Renal pelvis (tissue), 1 donor: ENCODE measurements at regions not wholly inside any gene's neighbourhood (a gene's known extent, or its start where the extent isn't known, plus 50 kb on each side); places are given as distances from the start of the nearest gene placed in this dataset.
"Not testable (repeated sequence)": the region's sequence is repeated elsewhere in the genome, so short reads cannot be mapped to it uniquely, and the experiment has no call there.

Experiments used
- DNase-seq: peaks from one replicate; pipeline ENCODE4 v3.0.0-alpha.2; 2013

DNA sequence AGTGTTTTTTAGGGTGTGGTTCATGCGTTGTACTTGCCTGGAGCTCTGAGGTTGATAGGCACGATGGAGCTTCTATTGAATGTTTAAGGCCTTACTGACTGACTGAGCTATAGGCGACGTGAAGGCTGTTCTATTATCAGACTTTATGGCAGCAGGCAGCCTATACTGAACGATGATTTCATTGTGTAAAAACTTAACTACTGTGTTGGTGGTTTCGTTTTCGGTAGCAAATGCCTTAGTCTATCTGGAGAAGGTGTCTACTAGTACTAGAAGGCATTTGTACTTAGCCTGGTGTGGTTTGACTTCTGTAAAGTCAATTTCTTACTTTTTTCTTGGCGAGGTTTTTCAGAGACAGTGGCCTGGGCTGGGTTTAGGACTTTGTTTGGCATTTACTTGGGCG, 194.4 kb downstream of the OTOP1 start:
- DNase-seq, result not testable (repeated sequence)

DNA sequence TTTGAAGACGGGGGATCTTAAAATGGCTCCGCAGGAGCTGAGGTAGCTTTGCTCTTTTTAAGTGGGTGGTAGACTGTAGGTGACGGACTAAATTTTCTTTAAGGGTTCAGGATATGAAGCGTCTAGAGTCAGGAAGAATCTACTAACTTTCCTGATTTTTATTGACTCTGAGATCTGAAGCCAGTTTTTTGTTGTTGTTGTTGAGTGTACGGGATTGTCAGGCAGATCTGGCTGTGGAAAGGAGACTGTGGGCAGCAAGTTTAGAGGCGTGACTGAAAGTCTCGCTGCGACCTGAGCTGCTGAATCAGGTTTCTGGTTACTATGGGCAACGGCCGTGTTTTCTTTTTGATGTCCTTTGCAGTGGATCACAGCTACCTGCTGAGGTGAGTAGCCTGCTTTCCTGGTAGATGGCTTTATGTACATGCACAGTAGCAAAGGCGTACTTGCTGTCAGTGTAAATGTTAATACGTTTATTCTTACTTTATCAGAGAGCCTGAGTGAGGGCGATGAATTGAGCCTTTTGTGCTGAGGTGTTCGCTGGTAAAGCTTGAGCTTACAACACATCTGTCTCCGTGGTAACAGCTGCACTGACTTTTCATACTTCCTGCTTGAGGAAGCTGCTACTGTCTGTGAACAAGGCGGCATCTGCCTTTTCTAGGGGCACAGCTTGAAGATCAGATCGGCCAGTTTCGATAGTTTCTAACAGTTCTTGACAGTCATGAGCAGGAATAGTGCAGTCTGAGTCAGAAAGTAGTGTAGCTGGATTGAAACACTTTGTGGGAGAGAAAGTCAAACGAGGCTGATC, 193.7 kb downstream of the OTOP1 start:
- peak; percentile 20 for DNase-seq

DNA sequence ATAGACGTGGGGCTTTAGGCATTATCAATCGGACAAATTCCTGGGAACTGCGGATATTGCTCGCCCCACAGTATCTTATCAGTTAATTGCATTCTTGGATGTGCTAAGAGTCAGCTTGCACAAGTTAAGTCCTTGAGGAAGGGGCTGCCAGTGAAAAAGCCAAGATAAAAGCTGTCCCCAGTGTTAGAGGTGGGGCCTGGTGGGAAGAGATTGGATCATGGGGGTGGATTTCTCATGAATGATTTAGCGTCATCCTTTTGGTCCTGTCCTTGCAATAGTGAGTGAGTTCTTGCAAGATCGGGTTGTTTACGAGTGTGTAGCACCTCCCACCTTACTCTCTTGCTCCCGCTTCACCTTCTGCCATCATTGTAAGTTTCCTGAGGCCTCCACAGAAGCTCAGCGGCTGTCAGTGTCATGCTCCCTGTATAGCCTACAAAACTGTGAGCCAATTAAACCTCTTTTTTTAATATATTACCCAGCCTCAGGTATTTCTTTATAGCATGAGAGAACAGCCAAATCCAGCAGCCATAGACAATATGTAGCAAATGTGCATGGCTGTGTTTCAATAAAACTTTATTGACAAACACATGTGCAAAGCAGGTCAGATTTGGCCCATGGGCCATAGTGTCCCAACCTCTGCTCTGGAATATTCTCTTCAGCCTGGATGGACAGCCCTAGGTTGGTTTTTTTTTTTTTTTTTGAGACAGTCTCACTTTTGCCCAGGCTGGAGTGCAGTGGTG, 189.2 kb downstream of the OTOP1 start:
- not testable (repeated sequence) for DNase-seq

DNA sequence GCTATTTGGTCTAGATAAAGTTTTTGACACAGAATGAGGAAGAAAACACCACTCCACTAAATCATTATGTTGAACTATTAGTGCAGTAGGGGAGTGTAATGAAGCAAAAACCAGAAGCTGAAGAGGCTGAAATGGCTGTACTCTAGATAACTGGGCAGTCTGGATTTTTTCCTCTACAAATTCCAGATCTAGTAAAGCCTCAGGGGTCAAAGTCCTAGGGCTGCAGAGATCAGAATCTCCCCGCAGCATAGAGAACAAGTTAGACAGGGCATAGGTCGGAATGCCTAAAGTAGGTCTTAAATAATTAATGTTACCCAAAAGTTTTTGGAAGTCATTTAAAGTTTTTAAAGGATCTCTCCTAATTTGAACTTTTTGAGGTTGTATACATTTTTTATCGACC, 180.9 kb downstream of the OTOP1 start:
- DNase-seq, result not testable (repeated sequence)

DNA sequence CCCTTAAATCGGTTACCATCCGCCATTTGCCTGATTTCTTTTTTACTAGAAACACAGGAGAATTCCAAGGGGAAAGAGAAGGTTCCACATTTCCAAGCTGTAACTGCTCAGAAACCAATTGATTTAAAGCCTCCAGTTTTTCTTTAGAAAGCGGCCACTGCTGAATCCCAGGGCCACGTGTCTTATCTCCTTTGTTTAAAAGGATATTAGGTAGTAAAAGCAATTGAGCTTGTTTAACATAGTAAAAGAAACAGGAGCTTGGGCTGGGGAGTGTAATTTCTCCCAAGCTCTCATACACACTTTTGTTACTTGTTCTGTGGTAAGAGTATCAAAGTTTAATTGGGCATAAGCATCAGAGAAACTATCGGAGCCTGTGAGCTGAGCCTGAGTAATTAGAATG, 180.0 kb downstream of the OTOP1 start:
- DNase-seq, result not testable (repeated sequence)

DNA sequence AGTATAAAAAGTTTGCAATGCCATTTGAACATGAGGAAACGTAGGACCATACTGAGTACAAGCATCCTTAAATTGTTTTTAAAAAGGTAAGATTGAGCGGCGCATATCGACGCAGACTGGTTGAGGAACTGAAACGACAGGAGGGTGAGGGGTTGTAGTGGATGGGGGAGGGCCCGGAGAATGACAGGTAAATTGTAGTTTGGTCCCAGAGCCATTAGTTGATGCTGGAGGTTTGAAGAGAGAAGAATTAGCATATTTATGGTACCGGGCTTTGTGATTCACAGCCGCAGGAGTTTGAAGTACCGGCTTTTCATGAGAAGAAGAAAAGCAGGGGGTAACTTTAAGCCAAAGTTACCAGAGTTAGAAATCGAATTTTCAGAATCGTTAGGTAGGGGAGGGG, 179.5 kb downstream of the OTOP1 start:
- not testable (repeated sequence) for DNase-seq

- DNase-seq, result not testable (repeated sequence)
Measured at GRCh38 chr4:4048227-4048626, 178.5 kb downstream of the OTOP1 start.

DNA sequence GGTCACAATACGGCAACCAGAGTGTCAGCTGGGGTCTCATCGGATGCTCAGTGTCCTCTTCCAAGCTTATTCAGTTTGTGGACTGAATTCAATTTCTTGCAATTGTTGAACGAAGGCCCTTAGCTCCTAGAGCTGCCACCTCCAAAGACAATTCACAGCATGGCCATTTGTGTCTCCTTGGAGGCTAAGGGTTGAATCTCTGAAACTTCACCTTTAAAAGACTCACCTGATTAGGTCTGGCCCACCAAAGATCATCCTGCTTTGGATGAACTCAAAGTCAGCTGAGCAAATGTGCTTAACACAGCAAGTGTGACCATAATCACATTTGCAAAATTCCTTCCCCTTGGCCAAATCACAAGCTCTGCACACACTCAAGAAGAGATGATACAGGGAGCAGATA, 175.9 kb downstream of the OTOP1 start:
- not testable (repeated sequence) for DNase-seq

- not testable (repeated sequence) for DNase-seq
Measured at GRCh38 chr4:4052933-4053332, 173.8 kb downstream of the OTOP1 start.

DNA sequence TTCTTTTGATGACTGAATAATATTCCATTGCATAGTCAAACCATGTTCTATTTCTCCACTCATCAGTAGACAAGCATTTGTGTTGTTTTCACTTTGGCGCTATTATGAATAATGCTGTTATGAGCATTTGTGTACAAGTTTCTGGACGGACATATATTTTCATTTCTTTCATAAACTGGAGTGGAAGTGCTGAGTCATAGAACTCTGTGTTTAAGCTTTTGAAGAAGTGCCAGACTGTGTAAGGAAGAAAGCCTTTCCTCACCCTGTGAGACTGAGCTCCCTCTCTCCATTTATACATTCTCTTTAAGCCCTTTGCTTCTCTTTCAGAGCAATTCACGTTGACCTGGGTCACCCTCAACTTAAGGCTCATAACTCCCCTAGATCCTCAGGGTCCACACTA, 169.5 kb downstream of the OTOP1 start:
- DNase-seq, result not testable (repeated sequence)

- not testable (repeated sequence) for DNase-seq
Measured at GRCh38 chr4:4084171-4084570, 142.6 kb downstream of the OTOP1 start.

GRCh38 chr4:4089716-4090419, 136.9 kb downstream of the OTOP1 start:
- DNase-seq, result not testable (repeated sequence)

DNA sequence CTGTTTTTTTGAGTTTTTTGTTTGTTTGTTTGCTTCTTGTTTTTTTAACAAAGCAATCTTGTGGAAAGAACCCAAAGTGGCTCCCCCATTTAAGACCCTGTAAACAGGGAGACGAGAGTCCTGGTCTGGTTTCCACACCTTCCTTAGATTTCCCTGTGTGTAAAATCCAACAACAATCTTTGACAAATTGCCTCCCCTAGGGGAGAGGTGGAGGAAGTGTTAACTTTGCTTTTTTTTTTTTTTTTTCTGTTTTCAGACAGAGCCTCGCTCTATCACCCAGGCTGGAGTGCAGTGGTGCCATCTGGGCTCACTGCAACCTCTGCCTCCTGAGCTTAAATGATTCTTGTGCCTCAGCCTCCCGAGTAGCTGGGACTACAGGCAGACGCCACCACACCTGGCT, 136.0 kb downstream of the OTOP1 start:
- DNase-seq, result not testable (repeated sequence)

DNA sequence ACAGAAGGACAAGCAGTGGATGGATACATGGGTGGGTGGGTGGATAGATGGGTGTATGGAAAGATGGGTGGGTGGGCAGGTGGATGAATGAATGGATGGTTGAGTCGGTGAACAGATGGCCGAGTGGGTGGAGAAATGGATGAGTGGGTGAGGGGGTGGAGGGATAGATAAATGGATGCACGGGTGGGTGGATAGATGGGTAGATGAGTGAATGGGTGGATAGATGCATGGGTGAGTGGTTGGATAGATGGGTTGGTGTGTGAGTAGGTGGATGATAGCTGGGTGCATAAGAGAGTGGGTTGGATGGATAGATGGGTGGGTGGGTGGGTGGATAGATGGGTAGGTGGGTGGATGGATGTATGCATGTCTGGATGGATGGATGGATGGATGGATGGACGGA, 134.6 kb downstream of the OTOP1 start:
- DNase-seq, result not testable (repeated sequence)

GRCh38 chr4:4099610-4100009, 127.1 kb downstream of the OTOP1 start:
- DNase-seq, result not testable (repeated sequence)

DNA sequence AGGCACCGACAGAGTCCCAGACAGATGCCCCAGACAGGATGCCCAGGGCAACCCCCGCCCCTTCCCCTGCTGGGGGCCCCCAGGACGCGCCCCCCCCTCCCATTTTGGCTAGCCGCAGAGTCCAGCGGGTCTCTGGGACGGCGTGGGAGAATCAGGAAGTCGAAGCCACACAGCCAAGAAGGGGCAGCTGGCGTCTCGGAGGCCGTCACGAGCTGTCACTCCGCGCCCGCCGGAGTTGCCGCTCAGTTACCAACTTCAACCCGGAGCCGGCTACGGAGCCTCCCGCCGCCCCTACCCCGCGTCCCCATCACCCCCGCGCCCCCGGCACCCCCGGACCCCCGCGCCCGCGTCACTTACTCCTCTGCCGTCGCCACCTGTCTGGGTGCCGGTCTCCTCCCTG, 119.8 kb downstream of the OTOP1 start:
- DNase-seq, result peak; percentile 4

DNA sequence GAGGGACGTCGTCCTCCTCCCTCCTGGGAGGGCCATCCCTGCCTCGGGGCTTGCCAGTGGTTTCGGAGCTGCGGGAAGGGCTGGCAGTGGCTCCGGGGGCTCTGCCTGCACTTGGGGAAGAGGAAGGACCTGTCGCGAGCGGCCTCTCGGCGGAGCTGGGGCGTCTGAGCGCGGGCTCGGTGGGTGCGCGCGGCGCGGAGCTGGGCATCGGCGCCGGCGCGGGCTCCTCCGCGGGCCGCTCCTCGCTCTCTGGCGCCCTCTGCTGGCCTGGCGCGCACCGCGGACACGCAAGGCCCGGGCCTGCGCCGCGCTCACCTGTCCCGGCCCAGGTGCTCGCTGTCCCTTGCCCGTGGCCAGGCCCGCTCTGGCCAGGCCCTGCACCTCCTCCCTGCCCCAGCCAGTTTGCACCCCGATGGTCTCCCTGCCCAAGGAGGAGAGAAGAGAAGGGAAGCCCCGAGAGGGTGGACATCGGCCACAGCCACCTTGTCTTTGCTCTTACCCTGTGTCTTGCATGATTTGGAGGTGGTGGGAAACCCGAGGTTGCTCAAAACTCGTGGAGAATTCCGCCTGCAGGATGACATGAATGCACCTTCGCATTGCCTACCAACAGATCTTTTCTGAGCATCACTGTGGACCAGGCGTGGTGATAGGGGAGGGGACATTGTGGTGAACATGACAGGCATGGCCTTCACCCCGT, 119.2 kb downstream of the OTOP1 start:
- peak; percentile 46 for DNase-seq

- not testable (repeated sequence) for DNase-seq
Measured at GRCh38 chr4:4115381-4115780, 111.3 kb downstream of the OTOP1 start.

- DNase-seq, result not testable (repeated sequence)
Measured at GRCh38 chr4:4116901-4117300, 109.8 kb downstream of the OTOP1 start.

GRCh38 chr4:4134368-4134767, 92.4 kb downstream of the OTOP1 start:
- not testable (repeated sequence) for DNase-seq

DNA sequence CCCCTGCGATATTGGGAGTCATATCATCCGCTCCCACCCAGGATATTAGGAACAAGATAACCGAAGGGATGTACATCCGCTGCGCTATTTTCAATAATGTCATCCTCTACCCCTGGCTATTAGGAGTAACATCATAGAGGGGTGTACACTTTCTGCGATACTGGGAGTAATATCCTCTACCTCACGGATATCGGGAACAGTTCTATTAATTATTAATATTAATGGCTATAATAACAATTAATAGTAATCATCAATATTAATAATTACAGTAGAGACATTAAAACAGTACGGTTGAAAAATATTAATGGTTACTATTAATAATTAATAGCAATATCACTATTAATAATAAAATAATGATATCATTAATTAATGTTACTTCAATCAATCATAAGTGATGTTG, 90.1 kb downstream of the OTOP1 start:
- DNase-seq, result not testable (repeated sequence)
